ENCODE measurements at regions not wholly inside any gene's neighbourhood (a gene's known extent, or its start where the extent isn't known, plus 50 kb on each side); places are given as distances from the start of the nearest gene placed in this dataset.

GRCh38 chrX:3550871-3551270 is 162.6 kb downstream of the PRKX start:
- TF ChIP-seq CTCF (IDR thresholded peaks at IDR 0.05; ENCODE audit: low read depth, low read length) = no peak
- H3K27ac ChIP-seq = no peak overlapping the region
- no peak for DNase-seq (ENCODE audit: low read depth in 1 of 2, low spot score in 1 of 2)
- H3K27me3 ChIP-seq = no peaks in the 10 kb centered on the region
- H3K4me1 ChIP-seq (ENCODE audit: low read depth) = no peaks in the 10 kb centered on the region
- H3K4me3 ChIP-seq = no peak overlapping the region
- H3K9me3 ChIP-seq (ENCODE audit: low read depth) = no peaks in the 10 kb centered on the region
- no peaks in the 10 kb centered on the region for H3K36me3 ChIP-seq

DNA sequence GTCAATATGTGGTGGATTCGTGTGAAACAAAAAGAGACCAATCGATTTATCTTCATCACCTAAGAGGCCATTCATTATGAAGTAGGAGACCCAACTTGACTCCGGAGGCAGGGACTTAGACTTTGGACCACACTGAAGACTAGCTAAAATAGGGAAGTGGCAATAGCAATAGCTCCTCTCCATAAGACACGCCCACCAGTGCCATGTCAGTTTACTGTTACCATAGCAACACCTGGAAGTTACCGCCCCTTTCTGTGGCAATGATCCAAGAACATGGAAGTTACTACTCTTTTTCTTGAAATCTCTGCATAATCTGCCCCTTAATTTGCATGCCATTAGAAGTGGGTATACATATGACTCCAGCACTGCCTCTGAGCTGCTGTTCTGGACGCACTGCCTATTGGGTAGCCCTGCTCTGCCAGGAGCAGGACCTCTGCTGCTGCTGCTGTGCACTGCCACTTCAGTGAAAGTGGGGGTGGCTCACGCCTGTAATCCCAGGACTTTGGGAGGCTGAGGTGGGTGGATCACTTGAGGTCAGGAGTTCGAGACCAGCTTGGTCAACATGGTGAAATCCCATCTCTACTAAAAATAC is 163.2 kb downstream of the PRKX start:
- Histone ChIP-seq H3K27ac (no peak overlapping the region), H3K4me3 (no peak overlapping the region), H3K36me3 (no peaks in the 10 kb centered on the region), H3K9me3 (ENCODE audit: low read depth) (no peaks in the 10 kb centered on the region), H3K27me3 (no peaks in the 10 kb centered on the region), H3K4me1 (ENCODE audit: low read depth) (no peaks in the 10 kb centered on the region)
- no peak for TF ChIP-seq CTCF (IDR thresholded peaks at IDR 0.05; ENCODE audit: low read depth, low read length)
- DNase-seq (ENCODE audit: low read depth in 1 of 2, low spot score in 1 of 2) = peak in 1 of 2 donors; percentile 32

- peak in 1 of 2 donors; percentile 54 for DNase-seq (ENCODE audit: low read depth in 1 of 2, low spot score in 1 of 2)
- no peaks in the 10 kb centered on the region for H3K4me1 ChIP-seq (ENCODE audit: low read depth)
- H3K27me3 ChIP-seq = no peaks in the 10 kb centered on the region
- H3K9me3 ChIP-seq (ENCODE audit: low read depth) = no peaks in the 10 kb centered on the region
- TF ChIP-seq CTCF (IDR thresholded peaks at IDR 0.05; ENCODE audit: low read depth, low read length) = no peak
- no peak overlapping the region for H3K27ac ChIP-seq
- H3K4me3 ChIP-seq = no peak overlapping the region
- H3K36me3 ChIP-seq = no peaks in the 10 kb centered on the region
Observed at GRCh38 chrX:3549411-3549911, 164.0 kb downstream of the PRKX start.

- no peak overlapping the region for H3K27ac ChIP-seq
- no peaks in the 10 kb centered on the region for H3K9me3 ChIP-seq (ENCODE audit: low read depth)
- H3K27me3 ChIP-seq = no peaks in the 10 kb centered on the region
- peak; percentile 36 for TF ChIP-seq CTCF (IDR thresholded peaks at IDR 0.05; ENCODE audit: low read depth, low read length)
- H3K4me1 ChIP-seq (ENCODE audit: low read depth) = no peaks in the 10 kb centered on the region
- no peak overlapping the region for H3K4me3 ChIP-seq
- peak; percentile 29 to 86 for DNase-seq (ENCODE audit: low read depth in 1 of 2, low spot score in 1 of 2)
- H3K36me3 ChIP-seq = no peaks in the 10 kb centered on the region
Observed at GRCh38 chrX:3548765-3549391, 164.6 kb downstream of the PRKX start.

DNA sequence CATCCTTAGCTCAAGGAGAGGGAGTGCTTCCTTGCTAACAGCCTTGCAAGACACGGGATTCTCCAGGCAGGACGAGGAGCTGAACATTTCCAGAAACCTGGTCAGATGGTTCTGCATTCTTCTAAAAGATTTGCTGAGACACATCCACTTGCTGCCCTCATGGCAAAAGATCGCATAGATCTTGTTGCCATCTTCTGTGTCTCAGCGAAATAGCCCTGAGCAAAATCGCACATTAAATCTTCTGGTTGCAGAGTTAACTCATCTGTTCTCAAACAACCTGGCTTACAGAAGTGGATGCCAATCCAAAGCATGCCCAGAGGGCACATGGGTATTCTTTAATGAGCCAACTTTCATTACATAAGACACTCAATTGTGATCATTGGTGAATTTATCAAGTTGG is 167.5 kb downstream of the PRKX start:
- DNase-seq (ENCODE audit: low read depth in 1 of 2, low spot score in 1 of 2) = no peak
- Histone ChIP-seq H3K36me3 (no peaks in the 10 kb centered on the region), H3K27ac (no peak overlapping the region), H3K4me1 (ENCODE audit: low read depth) (no peaks in the 10 kb centered on the region), H3K4me3 (no peak overlapping the region), H3K27me3 (no peaks in the 10 kb centered on the region), H3K9me3 (ENCODE audit: low read depth) (no peaks in the 10 kb centered on the region)
- no peak for TF ChIP-seq CTCF (IDR thresholded peaks at IDR 0.05; ENCODE audit: low read depth, low read length)
